T-helper 1 cell (primary cell): ENCODE measurements at regions not wholly inside any gene's neighbourhood (a gene's known extent, or its start where the extent isn't known, plus 50 kb on each side); places are given as distances from the start of the nearest gene placed in this dataset.
A peak's percentile ranks its signal among the peaks of the same experiment; 100 is the strongest.
"Not testable (repeated sequence)": the region's sequence is repeated elsewhere in the genome, so short reads cannot be mapped to it uniquely, and the experiment has no call there.

ENCODE experiments used
- DNase-seq, 5 donors: peaks; one replicate each; pipeline ENCODE4 v3.0.0-alpha.2; 2012 to 2020

- no peak for DNase-seq
Observed at GRCh38 chr9:110028271-110028670, 179.7 kb downstream of the C9orf152 start.

- no peak for DNase-seq
Observed at GRCh38 chr9:110028676-110029075, 179.3 kb downstream of the C9orf152 start.

GRCh38 chr9:110029429-110029955 lies 178.5 kb downstream of the C9orf152 start:
- DNase-seq = no peak

GRCh38 chr9:110029956-110030480 lies 177.9 kb downstream of the C9orf152 start:
- no peak for DNase-seq

GRCh38 chr9:110030632-110031031 lies 177.3 kb downstream of the C9orf152 start:
- DNase-seq = no peak

- DNase-seq = no peak
Observed at GRCh38 chr9:110031511-110032173, 176.3 kb downstream of the C9orf152 start.

GRCh38 chr9:110032532-110032931 lies 175.4 kb downstream of the C9orf152 start:
- not testable (repeated sequence) for DNase-seq

- DNase-seq = no peak
Observed at GRCh38 chr9:110033869-110034268, 174.1 kb downstream of the C9orf152 start.

- DNase-seq = no peak
Observed at GRCh38 chr9:110036286-110036685, 171.7 kb downstream of the C9orf152 start.

GRCh38 chr9:110040788-110041187 lies 167.2 kb downstream of the C9orf152 start:
- DNase-seq = no peak

GRCh38 chr9:110041452-110041851 lies 166.5 kb downstream of the C9orf152 start:
- no peak for DNase-seq

- DNase-seq = no peak
Observed at GRCh38 chr9:110047232-110047954, 160.6 kb downstream of the C9orf152 start.

- peak in 1 of 5 donors; percentile 13 for DNase-seq
Observed at GRCh38 chr9:110047955-110048402, 160.0 kb downstream of the C9orf152 start.

GRCh38 chr9:110048403-110048975 lies 159.5 kb downstream of the C9orf152 start:
- peak; percentile 55 to 90 (median 70) for DNase-seq

- DNase-seq = peak in 1 of 5 donors; percentile 15
Observed at GRCh38 chr9:110048976-110049698, 158.8 kb downstream of the C9orf152 start.

GRCh38 chr9:110049699-110050450 lies 158.1 kb downstream of the C9orf152 start:
- peak in 1 of 5 donors; percentile 30 for DNase-seq

GRCh38 chr9:110050925-110051355 lies 157.0 kb downstream of the C9orf152 start:
- DNase-seq = peak in 1 of 5 donors; percentile 83

GRCh38 chr9:110056062-110056461 lies 151.9 kb downstream of the C9orf152 start:
- DNase-seq = no peak

GRCh38 chr9:110058304-110058953 lies 149.5 kb downstream of the C9orf152 start:
- DNase-seq = peak; percentile 13 to 58 (median 31)

GRCh38 chr9:110059461-110059860 lies 148.5 kb downstream of the C9orf152 start:
- no peak for DNase-seq

GRCh38 chr9:110064803-110065202 lies 143.2 kb downstream of the C9orf152 start:
- DNase-seq = no peak
